Duodenal mucosa (tissue), 2 donors: ENCODE measurements at regions not wholly inside any gene's neighbourhood (a gene's known extent, or its start where the extent isn't known, plus 50 kb on each side); places are given as distances from the start of the nearest gene placed in this dataset.
"Not testable (repeated sequence)": the region's sequence is repeated elsewhere in the genome, so short reads cannot be mapped to it uniquely, and the experiment has no call there.

Experiments
- H3K27ac ChIP-seq: one replicate; pipeline ENCODE4 v1.7.0; 2013; ENCODE audit warnings: low read depth, low read length
- H3K27me3 ChIP-seq, 2 donors: one replicate each; pipeline ENCODE4 v1.7.0; 2013; ENCODE audit warnings: low read length in 2 of 2, control low read depth in 1 of 2; ENCODE audit not compliant: insufficient read depth in 2 of 2, control insufficient read depth in 1 of 2
- H3K36me3 ChIP-seq, 2 donors: one replicate each; pipeline ENCODE4 v1.7.0; 2013; ENCODE audit warnings: low read length in 2 of 2, control low read depth in 1 of 2; ENCODE audit not compliant: insufficient read depth in 2 of 2, control insufficient read depth in 1 of 2
- H3K4me1 ChIP-seq, 2 donors: one replicate each; pipeline ENCODE4 v1.7.0; 2013; ENCODE audit warnings: low read length in 2 of 2, control low read depth in 1 of 2; ENCODE audit not compliant: insufficient read depth in 2 of 2, control insufficient read depth in 1 of 2
- H3K4me3 ChIP-seq, 2 donors: one replicate each; pipeline ENCODE4 v1.7.0; 2013; ENCODE audit warnings: low read length in 2 of 2, low read depth in 1 of 2
- H3K9ac ChIP-seq, 2 donors: one replicate each; pipeline ENCODE4 v1.7.0; 2013; ENCODE audit warnings: low read length in 2 of 2, low read depth in 1 of 2
- H3K9me3 ChIP-seq, 2 donors: one replicate each; pipeline ENCODE4 v1.7.0; 2013; ENCODE audit warnings: low read length in 2 of 2, control low read depth in 1 of 2; ENCODE audit not compliant: control insufficient read depth in 1 of 2

GRCh38 chr15:69921626-69922619, 175.8 kb downstream of the TLE3 start:
- no peaks in the 10 kb centered on the region for H3K36me3 ChIP-seq
- no peaks in the 10 kb centered on the region for H3K27me3 ChIP-seq
- H3K4me1 ChIP-seq, result no peaks in the 10 kb centered on the region
- peaks cover 10 to 14% of the 10 kb centered on the region in 2 donors for H3K9me3 ChIP-seq
- no peak overlapping the region for H3K4me3 ChIP-seq
- H3K9ac ChIP-seq, result no peak overlapping the region
- no peak overlapping the region for H3K27ac ChIP-seq

- peaks cover 10 to 14% of the 10 kb centered on the region in 2 donors for H3K9me3 ChIP-seq
- no peaks in the 10 kb centered on the region for H3K27me3 ChIP-seq
- no peaks in the 10 kb centered on the region for H3K4me1 ChIP-seq
- H3K4me3 ChIP-seq, result no peak overlapping the region
- H3K9ac ChIP-seq, result no peak overlapping the region
- no peaks in the 10 kb centered on the region for H3K36me3 ChIP-seq
- H3K27ac ChIP-seq, result no peak overlapping the region
Observed at GRCh38 chr15:69924531-69924930, 173.2 kb downstream of the TLE3 start.

- Histone ChIP-seq H3K9me3 (peaks cover 10 to 14% of the 10 kb centered on the region in 2 donors), H3K27ac (no peak overlapping the region), H3K4me1 (no peaks in the 10 kb centered on the region), H3K36me3 (no peaks in the 10 kb centered on the region), H3K4me3 (no peak overlapping the region), H3K27me3 (no peaks in the 10 kb centered on the region), H3K9ac (no peak overlapping the region)
Observed at GRCh38 chr15:69926006-69926405, 171.7 kb downstream of the TLE3 start.

- Histone ChIP-seq H3K9ac (no peak overlapping the region), H3K9me3 (peaks cover 10 to 14% of the 10 kb centered on the region in 2 donors), H3K36me3 (no peaks in the 10 kb centered on the region), H3K27me3 (no peaks in the 10 kb centered on the region), H3K4me3 (no peak overlapping the region), H3K4me1 (no peaks in the 10 kb centered on the region), H3K27ac (no peak overlapping the region)
Observed at GRCh38 chr15:69926721-69927120, 171.0 kb downstream of the TLE3 start.

- H3K9ac ChIP-seq, H3K36me3 ChIP-seq, H3K27me3 ChIP-seq, H3K4me3 ChIP-seq, H3K27ac ChIP-seq, H3K4me1 ChIP-seq: not testable (repeated sequence)
- peaks cover 10 to 14% of the 10 kb centered on the region in 2 donors for H3K9me3 ChIP-seq
Observed at GRCh38 chr15:69928890-69929289, 168.8 kb downstream of the TLE3 start.

- Histone ChIP-seq H3K36me3 (no peaks in the 10 kb centered on the region), H3K27me3 (peaks cover 5% of the 10 kb centered on the region in 2 donors), H3K9me3 (peaks cover 3 to 6% of the 10 kb centered on the region in 2 donors), H3K4me1 (no peaks in the 10 kb centered on the region), H3K9ac (no peak overlapping the region), H3K4me3 (no peak overlapping the region), H3K27ac (no peak overlapping the region)
Observed at GRCh38 chr15:69929905-69930630, 167.6 kb downstream of the TLE3 start.

GRCh38 chr15:69930754-69931153, 167.0 kb downstream of the TLE3 start:
- peaks cover 5% of the 10 kb centered on the region in 2 donors for H3K27me3 ChIP-seq

GRCh38 chr15:69931156-69931555, 166.6 kb downstream of the TLE3 start:
- Histone ChIP-seq H3K27me3 (peaks cover 5% of the 10 kb centered on the region in 2 donors), H3K27ac (no peak overlapping the region), H3K4me1 (no peaks in the 10 kb centered on the region), H3K4me3 (no peak overlapping the region), H3K36me3 (no peaks in the 10 kb centered on the region), H3K9me3 (no peaks in the 10 kb centered on the region), H3K9ac (no peak overlapping the region)

More at GRCh38 chr15:69930754-69931153, 167.0 kb downstream of the TLE3 start:
- Histone ChIP-seq H3K9me3 (peaks cover 0 to 3% of the 10 kb centered on the region in 2 donors), H3K9ac (no peak overlapping the region), H3K27ac (no peak overlapping the region), H3K4me1 (no peaks in the 10 kb centered on the region), H3K36me3 (no peaks in the 10 kb centered on the region), H3K4me3 (no peak overlapping the region)

GRCh38 chr15:69934607-69935006, 163.1 kb downstream of the TLE3 start:
- Histone ChIP-seq H3K4me1 (no peaks in the 10 kb centered on the region), H3K36me3 (no peaks in the 10 kb centered on the region), H3K9me3 (no peaks in the 10 kb centered on the region), H3K4me3 (no peak overlapping the region), H3K27ac (no peak overlapping the region), H3K27me3 (peaks cover 5% of the 10 kb centered on the region in 2 donors), H3K9ac (no peak overlapping the region)
